Right ventricle myocardium inferior (tissue), 1 donor: ENCODE measurements at regions not wholly inside any gene's neighbourhood (a gene's known extent, or its start where the extent isn't known, plus 50 kb on each side); places are given as distances from the start of the nearest gene placed in this dataset.
"Not testable (repeated sequence)": the region's sequence is repeated elsewhere in the genome, so short reads cannot be mapped to it uniquely, and the experiment has no call there.

ENCODE experiments used
- ATAC-seq: fragments of 200-7000 bp; cut with Tn5 transposase; one replicate; pipeline ENCODE4 v1.9.1; 2020; ENCODE audit warnings: mild to moderate bottlenecking, moderate library complexity
- DNase-seq: peaks from one replicate; pipeline ENCODE4 v3.0.0; 2021; ENCODE audit errors: missing footprints
- intact Hi-C: fragments of 100-400 bp; cut with DNase I; formaldehyde crosslinking; loops from one replicate; pipeline ENCODE4 v1.11.0; 2022
- donor health status: DM: no; HTN: yes; CAD: no; lungs with severe emphysema.

DNA sequence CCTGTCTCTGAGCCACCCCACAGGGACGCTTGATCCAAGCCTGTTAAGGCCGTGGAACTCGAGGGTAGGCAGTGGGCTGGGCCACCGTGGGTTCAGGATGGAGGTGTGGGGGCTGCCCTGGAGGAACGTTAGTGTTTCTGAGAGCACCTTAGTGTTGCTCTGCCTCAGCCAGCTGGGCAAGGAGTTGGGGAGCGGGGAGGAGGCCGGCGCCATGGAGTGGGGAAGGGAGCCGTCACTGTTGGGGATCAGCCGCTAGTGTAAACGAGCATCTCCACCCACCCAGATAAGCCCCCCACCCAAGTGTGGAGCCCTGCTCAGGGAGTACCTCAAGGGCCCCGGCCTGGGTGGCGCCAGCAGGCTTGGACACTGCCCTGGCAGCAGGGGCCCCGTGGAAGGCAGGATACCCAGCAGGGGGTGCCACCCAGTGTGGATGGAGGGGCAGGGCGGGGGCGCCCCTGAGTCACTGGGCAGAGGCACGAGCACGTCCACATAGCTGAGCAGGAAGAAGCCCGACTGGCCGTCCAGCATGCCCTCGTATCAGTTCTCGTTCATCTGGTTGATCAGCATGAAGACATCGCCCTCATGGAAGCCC is 98.6 kb downstream of the KPNA2 start:
- peak; percentile 40 for ATAC-seq
- intact Hi-C loops: no loop called here
- DNase-seq: no peak

DNA sequence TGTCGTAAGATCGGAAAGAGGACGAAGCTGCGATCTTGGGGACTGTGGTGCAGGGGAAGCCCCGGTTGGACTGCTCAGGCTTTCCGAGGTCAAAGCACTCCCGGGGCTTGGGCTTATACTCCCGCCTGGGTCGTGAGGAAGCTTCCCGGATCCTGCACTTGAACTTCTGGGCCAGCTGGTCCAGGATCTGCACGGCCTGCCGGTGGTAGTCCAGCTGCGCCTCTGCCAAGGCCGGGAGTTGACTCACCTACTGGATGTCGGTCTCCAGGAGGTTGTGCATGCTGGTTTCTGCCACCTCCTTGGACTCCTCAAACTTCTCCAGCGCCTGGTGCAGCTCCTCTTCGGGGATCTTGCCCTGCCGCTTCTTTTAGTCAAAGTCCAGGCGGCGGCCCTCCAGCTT is 99.2 kb downstream of the KPNA2 start:
- no peak for ATAC-seq
- no peak for DNase-seq
- intact Hi-C loops: no loop called here

DNA sequence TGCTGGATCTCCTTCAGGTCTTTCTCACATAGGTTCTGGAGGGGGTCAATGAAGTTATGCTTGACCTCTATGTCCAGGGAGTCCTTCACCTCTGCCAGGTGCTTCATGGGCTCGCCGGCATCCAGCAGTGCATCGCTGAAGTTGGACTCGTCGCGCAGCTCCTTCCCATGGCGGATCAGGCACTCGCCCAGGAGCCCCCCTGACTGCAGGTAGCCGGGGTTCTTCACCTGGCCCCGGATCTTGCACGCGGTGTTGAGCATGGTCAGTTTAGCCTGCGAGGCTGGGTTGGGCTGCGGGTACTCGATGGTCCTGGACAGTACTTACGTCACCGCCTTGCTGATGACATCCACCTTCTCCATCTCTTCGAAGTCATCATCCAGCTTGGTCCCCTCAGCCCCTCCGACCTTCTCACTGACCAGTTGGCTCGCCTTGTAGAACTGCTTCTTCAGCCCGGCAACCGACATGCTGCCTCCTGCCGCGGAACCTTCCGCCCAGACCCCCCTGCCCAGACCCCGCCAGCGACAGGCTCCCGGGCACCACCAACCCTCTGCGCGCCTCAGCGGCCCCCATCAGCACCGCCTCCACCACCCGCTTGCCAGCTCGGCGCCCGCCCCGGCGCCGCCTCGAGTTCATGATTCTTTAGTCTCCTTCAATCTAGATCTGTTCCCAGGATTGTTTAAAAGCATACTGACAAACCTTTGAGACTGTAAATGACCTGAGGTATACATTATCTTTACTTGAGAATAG is 99.8 kb downstream of the KPNA2 start:
- intact Hi-C loops: no loop called here
- no peak for DNase-seq
- no peak for ATAC-seq

DNA sequence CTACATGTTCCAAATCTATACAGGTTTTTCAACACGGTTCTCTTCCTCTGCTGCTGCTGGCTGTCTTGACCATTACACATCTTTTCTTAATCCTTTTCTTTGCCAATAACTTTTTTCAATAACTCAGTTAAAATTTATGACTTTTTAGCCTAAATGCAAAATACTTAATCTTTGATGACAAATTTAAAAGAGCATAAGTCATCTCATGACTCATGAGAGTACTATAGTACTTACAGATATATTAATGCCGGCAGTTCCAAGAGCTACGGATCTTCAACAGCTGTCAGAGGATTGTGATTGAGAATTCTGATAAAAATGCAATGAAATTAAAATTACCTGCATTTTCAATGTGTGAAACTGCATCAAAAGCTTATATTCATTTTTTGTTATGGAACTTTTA is 105.5 kb downstream of the KPNA2 start:
- DNase-seq (no peak), ATAC-seq (no peak)
- intact Hi-C loops: no loop called here

DNA sequence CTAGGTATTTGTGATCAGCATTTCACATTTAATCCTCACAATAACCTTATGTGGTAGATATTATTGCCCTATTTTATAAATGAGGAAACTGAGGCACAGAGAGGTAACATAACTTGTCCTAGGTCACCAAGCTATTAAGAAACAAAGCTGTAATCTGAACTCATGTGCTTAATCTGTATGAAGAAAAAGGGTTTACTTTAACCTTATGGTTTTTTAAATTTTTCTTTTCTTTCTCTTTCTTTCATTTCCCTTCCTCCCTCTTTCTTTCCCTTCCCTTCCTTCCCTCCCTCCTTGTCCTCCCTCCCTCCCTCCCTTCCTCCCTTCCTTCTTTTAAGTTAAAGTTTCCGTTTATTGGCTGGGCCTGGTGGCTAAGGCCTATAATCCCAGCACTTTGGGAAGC is 105.2 kb upstream of the AMZ2 start:
- ATAC-seq (no peak), DNase-seq (no peak)
- intact Hi-C loops: no loop called here

DNA sequence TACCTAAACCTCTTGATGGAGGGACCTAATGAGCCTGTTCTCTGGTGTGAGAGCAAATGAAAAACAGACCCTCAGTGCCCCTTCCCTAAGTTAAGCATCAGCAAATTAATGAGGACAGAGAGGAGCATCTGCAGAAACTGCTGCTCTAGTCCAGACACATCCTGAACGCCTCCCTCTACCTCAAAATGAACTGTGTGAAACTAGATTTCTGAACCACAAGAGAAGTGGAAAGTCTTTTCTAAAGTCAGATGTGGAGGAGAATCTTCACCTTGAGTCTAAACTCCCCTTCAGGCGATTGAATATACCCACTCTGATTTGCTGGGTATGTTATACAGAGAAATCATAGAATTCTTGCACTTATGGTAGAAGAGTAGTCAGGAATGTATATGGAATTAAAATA is 104.4 kb upstream of the AMZ2 start:
- DNase-seq (no peak), ATAC-seq (no peak)
- intact Hi-C loops: no loop called here

DNA sequence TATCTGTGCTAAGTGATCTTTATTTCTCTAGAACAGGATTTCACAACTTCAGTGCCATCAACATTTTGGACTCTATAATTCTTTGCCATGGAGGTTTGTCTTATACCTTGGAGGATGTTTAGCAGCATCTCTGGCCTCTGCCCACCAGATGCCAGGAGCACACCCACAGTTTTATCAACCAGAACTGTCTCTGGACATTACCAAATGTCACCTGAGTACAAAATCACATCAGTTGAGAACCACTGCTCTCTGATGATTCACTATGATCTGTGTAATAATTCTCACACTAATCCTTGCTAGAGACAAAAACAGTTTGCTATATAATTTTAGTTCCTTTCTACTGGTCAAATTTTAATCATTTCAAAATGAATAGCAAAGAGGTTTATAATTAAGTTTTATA is 102.8 kb upstream of the AMZ2 start:
- no peak for DNase-seq
- no peak for ATAC-seq
- intact Hi-C loops: no loop called here

DNA sequence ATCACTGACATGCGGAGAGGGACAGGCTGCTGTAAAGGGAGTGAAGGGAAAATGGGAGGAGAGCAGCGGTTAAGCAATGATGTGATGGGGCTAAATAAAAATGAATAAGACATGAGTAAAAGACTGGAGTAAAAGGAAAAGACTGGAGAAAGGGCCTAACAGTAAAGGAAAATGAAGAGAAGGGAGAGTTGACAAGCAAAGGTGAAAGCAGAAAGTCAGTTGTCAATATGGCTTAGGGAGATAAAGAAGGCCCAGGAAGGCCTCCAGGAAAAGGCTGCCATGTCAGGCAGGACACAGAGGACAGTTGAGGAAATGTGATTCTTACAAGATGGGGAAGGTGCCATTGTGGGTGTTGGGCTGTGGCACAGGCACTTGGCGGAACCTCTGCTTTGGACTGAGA is 98.9 kb upstream of the AMZ2 start:
- no peak for DNase-seq
- intact Hi-C loops: no loop called here
- ATAC-seq: no peak

DNA sequence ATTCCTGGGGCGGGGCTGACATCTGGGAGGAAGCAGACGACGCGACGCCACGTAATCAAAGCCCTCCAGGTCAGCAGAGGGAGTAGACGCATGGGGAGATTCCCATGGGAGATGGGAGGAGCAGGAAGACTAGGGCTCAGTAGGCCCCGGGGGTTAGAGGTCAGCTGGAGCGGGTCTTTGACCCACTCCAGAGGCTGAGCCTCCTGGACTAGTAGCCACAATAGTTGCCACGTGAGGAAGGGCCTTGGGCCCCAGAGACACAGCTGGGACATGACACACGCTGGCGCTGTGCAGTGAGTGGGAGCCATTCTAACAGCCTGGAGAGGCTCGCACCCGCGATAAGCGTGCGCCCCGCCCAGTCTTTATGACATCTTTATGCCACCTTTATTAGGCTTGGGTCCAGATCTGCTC is 95.7 kb upstream of the AMZ2 start:
- DNase-seq: no peak
- intact Hi-C loops: no loop called here
- ATAC-seq: no peak

DNA sequence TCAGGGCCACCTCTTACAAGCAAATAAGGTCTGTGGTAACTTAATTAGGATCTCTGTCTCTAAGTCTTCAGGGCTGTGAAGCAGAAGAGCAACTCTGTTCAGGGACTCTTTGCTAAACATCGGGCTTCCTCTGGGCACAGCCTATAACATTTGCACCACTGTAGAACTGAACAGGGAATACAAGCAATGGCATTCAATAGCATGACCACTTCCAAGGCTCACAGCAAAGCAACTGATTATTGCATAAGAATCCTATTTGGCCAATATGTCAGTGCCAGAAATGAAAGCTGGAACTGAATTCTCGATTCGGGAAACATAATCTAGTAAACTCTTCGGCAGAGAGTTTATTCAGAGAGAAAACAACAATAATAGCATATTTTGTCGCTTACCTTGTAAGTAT is 92.2 kb upstream of the AMZ2 start:
- intact Hi-C loops: no loop called here
- no peak for ATAC-seq
- DNase-seq: no peak

DNA sequence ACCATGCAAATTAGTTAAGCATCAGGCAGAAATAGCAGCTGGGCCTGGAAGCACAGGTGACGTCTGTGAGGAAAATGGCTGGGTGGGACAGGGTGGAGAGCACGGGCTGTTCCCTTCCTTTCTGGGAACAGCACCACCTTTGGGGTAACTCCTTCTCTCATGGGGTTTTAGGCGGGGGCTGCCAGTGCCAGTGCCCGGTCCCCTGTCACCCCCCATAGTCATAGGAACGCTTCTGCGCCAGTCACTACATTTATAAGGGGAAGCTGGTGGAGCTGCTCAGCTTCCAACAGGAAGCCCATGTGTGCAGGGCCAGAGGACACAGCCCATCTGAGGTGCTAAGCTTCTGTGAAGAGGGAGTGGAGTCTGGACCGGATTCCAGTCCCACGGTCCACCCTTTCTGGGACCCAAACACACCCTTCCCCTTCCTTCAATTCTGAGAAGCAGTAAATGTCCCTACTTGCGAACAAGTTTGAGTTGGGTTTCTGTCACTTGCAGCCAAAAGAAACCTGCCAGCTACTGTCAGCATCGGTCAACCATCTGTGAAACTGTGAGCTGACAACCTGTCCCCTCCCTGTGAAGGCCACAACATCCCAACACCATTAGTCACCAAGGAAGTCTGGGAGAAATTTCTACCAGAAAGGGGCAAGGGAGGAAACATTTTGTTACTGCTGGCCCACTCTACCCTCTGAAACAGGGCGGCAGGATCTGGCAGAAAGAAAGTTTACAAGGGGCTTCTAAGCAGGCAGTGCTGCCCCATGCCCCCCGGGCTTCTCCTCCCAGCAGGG is 86.0 kb upstream of the AMZ2 start:
- DNase-seq: no peak
- intact Hi-C loops: no loop called here
- ATAC-seq: peak; percentile 63

DNA sequence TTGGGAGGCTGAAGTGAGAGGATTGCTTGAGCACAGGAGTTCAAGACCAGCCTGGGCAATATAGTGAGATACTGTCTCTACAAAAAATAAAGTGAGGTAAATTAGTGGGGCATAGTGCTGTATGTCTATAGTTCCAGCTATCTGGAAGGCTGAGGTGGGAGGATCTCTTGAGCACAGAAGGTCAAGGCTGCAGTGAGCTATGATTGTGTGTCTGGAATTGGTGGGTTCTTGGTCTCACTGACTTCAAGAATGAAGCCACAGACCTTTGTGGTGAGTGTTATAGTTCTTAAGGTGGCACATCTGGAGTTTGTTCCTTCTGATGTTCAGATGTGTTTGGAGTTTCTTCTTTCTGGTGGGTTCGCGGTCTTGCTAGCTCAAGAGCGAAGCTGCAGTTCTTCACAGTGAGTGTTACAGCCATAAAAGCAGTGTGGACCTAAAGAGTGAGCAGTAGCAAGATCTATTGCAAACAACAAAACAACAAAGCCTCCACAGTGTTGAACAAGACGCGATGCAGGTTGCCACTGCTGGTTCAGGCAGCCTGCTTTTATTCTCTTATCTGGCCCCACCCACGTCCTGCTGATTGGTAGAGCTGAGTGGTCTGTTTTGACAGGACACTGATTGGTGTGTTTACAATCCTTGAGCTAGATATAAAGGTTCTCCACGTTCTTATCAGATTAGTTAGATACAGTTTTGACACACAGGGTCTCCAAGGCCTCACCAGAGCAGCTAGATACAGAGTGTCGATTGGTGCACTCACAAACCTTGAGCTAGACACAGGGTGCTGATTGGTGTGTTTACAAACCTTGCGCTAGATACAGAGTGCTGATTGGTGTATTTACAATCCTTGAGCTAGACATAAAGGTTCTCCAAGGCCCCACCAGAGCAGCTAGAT is 79.3 kb upstream of the AMZ2 start:
- ATAC-seq, intact Hi-C loops: not testable (repeated sequence)

DNA sequence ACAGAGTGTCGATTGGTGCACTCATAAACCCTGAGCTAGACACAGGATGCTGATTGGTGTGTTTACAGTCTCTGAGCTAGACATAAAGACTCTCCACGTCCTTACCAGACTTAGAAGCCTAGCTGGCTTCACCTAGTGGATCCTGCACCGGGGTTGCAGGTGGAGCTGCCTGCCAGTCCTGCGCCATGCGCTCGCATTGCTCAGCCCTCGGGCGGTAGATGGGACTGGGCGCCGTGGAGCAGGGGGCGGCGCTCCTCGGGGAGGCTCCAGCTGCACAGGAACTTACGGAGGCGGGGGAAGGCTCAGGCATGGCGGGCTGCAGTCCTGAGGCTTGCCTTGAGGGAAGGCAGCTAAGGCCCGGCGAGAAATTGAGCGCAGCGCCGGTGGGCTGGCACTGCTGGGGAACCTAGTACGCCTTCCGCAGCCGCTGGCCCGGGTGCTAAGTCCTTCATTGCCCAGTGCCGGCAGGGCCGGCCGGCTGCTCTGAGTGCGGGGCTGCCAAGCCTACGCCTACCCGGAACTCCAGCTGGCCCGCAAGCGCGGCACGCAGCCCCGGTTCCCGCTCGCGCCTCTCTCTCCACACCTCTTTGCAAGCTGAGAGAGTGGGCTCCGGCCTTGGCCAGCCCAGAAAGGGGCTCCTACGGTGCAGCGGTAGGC is 78.5 kb upstream of the AMZ2 start:
- ATAC-seq, DNase-seq, intact Hi-C loops: not testable (repeated sequence)

More for the DNA sequence above, 79.3 kb upstream of the AMZ2 start:
- DNase-seq: not testable (repeated sequence)

DNA sequence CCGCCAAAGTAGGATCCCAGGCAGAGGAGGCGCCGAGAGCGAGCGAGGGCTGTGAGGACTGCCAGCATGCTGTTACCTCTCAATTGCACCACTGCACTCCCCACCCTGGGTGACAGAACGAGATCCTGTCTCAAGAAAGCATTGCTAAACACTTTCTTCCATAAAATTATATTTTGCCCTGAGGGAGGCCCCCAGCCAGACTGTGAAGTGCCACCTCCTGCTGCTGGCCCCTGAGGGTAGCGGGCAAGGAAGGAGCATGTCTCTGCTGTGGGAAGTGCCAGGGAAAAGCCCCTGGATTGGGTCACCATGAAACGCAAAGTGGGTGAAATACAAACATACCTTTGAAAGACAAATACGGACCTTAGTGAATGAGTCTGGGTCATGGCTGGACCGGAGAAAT is 78.0 kb upstream of the AMZ2 start:
- DNase-seq (no peak), ATAC-seq (no peak)
- intact Hi-C loops: loop anchor here (5.0 to 10.0 kb wide), 2 partner anchors 225 to 592 kb away; no protein-coding TSS in a partner anchor

DNA sequence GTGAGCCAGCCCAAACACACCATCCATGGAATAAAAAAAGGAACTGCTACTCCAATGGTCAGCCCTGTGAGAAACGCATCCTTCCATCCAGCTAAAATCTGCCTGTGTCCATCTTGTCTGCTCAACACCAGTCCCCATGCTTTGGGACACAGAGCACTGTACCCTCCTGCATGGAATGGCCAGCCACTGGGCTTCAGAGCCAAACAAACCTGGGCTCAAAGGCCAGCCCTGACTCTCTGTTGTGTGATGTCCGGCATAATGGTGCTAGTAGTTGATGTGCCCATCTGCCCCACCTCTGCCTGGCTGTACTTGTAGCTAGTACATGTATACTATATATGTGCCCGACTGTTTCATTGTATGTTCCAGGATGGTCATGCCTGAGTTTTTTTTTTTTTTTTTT is 77.6 kb upstream of the AMZ2 start:
- intact Hi-C loops: loop anchor here (5.0 to 10.0 kb wide), 2 partner anchors 225 to 592 kb away; no protein-coding TSS in a partner anchor

DNA sequence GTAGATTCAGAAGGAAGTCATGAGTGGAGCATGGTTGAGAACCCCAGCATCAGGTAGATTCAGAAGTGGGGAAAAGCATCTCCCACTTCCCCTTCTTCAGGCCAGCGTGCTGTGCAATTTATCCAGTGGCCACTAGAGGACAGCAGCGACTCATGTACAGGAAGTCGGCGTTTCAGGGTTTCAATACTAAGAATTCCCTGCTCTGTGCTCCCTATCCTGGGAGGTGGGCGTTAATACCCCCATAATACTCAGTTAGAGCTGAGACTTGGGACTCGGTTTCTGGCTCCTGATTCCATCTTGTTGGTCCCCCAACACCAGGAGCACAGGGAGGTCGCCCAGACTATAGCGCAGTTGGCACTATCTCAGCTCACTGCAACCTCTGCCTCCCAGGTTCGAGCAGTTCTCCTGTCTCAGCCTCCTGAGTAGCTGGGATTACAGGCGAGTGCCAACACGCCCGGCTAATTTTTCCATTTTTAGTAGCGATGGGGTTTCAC is 75.3 kb upstream of the AMZ2 start:
- DNase-seq: peak; percentile 82
- peak; percentile 78 for ATAC-seq
- intact Hi-C loops: loop anchor here (1.0 to 10.0 kb wide), 3 partner anchors 222 to 590 kb away; no protein-coding TSS in a partner anchor

More for the DNA sequence above, 77.6 kb upstream of the AMZ2 start:
- ATAC-seq (no peak), DNase-seq (no peak)

DNA sequence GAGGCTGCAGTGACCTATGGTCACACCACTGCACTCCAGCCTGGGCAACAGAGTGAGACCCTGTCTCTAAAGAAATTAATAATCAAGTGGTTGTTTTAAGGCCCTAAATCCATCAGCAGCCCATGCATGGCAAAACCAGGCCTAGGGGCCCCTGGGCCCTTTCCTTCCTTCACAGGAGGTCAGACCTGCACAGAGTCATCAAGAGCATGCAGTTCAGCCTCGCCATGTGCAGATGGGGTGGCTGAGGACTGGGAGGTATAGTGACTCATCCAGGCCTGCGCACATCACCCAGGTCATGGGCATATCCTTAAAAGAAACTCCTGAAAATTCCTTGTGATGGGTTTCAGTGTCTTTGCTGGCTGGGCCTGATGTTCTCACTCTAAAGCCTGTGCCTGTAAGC is 72.4 kb upstream of the AMZ2 start:
- ATAC-seq (no peak), DNase-seq (no peak)
- intact Hi-C loops: loop anchor here (10.0 kb wide), 1 partner anchor 219 kb away; no protein-coding TSS in a partner anchor

DNA sequence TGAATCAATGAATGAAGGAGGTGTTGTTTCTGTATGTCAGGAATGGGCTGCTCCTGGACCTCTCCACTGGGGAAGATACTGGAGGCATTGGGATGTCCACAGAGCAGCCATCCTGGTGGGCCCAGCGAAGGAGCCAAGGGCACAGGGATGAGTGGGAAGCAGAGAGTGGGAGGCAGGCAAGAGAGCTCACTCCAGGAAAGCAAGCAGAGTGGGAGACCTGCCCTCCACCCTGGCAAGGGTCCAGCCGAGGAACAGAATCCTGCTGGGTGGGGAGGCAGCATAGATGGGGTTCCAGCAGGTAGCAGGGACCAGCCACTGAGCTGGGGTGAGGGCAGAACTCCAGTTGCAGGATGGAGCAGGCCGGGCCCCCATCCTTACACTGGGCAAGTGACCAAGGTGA is 71.9 kb upstream of the AMZ2 start:
- DNase-seq (no peak), ATAC-seq (no peak)
- intact Hi-C loops: loop anchor here (10.0 kb wide), 1 partner anchor 219 kb away; no protein-coding TSS in a partner anchor
